GM12878 (cell line): ENCODE measurements at regions not wholly inside any gene's neighbourhood (a gene's known extent, or its start where the extent isn't known, plus 50 kb on each side); places are given as distances from the start of the nearest gene placed in this dataset.

Experiments
- ATAC-seq: fragments of 200-7000 bp; cut with Tn5 transposase; 3 replicates; pipeline ENCODE4 v1.9.1; 2020; ENCODE audit warnings: mild to moderate bottlenecking, moderate library complexity
- BruUV-seq: library from RNA; stranded (reverse); fragments of 400-500 nt; replicated peaks from 2 replicates; lab custom pipeline; 2021; lab: Mats Ljungman, UMichigan
- CTCF ChIA-PET: fragments of 300-600 bp; sonication (Branson Sonifier 250); formaldehyde crosslinking; extraction: SDS; loops from one replicate; lab custom pipeline; 2021; ENCODE audit warnings: inconsistent platforms; lab: Yijun Ruan, JAX
- POLR2A ChIA-PET: fragments of 350-600 bp; formaldehyde crosslinking; extraction: SDS; loops from one replicate; lab custom pipeline; 2021; ENCODE audit warnings: inconsistent platforms; lab: Charles Lee
- RAD21 ChIA-PET: fragments of 300-600 bp; sonication (Branson Sonifier 250); formaldehyde crosslinking; loops from one replicate; lab custom pipeline; 2023; ENCODE audit warnings: antibody characterized with exemption; ENCODE audit not compliant: unreplicated experiment; lab: Charles Lee
- SMC1A ChIA-PET: fragments of 300-600 bp; sonication (Branson Sonifier 250); formaldehyde crosslinking; loops from one replicate; lab custom pipeline; 2023; ENCODE audit not compliant: unreplicated experiment, uncharacterized antibody; lab: Charles Lee
- DNase-seq: peaks from one replicate; pipeline ENCODE4 v3.0.0-alpha.2; 2011; ENCODE audit warnings: low read depth, low spot score
- FAIRE-seq: peaks from 3 replicates; lab custom pipeline; 2011; peaks lifted over from hg19 to GRCh38; lab: Jason Lieb, UNC
- H2AFZ ChIP-seq: 2 replicates; pipeline ENCODE4 v1.6.0; 2011; ENCODE audit warnings: low read depth, low read length, control low read depth; ENCODE audit not compliant: control insufficient read depth
- H3K27ac ChIP-seq: 2 replicates; pipeline ENCODE4 v1.5.1; 2011; ENCODE audit warnings: control low read depth; ENCODE audit not compliant: control insufficient read depth, insufficient read depth
- H3K27me3 ChIP-seq, 2 experiments: replicated peaks in 1 of 2; 2 replicates each; pipeline versions ENCODE4 v1.6.0 to v1.6.1; 2011; ENCODE audit warnings: low read length in 1 of 2; ENCODE audit not compliant: control insufficient read depth in 2 of 2, insufficient read depth in 2 of 2
- H3K36me3 ChIP-seq, 2 experiments: 2 replicates each; pipeline ENCODE4 v1.5.1; 2011; ENCODE audit warnings: low read length in 1 of 2; ENCODE audit not compliant: control insufficient read depth in 2 of 2, insufficient read depth in 2 of 2
- H3K4me1 ChIP-seq: 2 replicates; pipeline ENCODE4 v1.6.1; 2011; ENCODE audit warnings: mild to moderate bottlenecking, low read length, moderate library complexity, mixed read lengths; ENCODE audit not compliant: control insufficient read depth, insufficient read depth
- H3K4me2 ChIP-seq: 2 replicates; pipeline ENCODE4 v1.6.0; 2011; ENCODE audit warnings: control low read depth; ENCODE audit not compliant: control insufficient read depth, insufficient read depth
- H3K4me3 ChIP-seq: fragments of 200-600 bp; sonication (generic); 2 replicates; pipeline ENCODE4 v1.5.1; 2016
- H3K79me2 ChIP-seq: 2 replicates; pipeline ENCODE4 v1.6.0; 2011; ENCODE audit warnings: low read length; ENCODE audit not compliant: control insufficient read depth, insufficient read depth
- H3K9ac ChIP-seq: 2 replicates; pipeline ENCODE4 v1.8.0; 2011; ENCODE audit warnings: low read length, control low read depth, mixed read lengths; ENCODE audit not compliant: control insufficient read depth, insufficient read depth
- H3K9me3 ChIP-seq: replicated peaks from 3 replicates; pipeline ENCODE4 v1.5.1; 2011; ENCODE audit warnings: mild to moderate bottlenecking, low read length; ENCODE audit not compliant: control insufficient read depth, insufficient read depth
- H4K20me1 ChIP-seq: 2 replicates; pipeline ENCODE4 v1.6.0; 2011; ENCODE audit not compliant: control insufficient read depth, insufficient read depth
- GATAD2B ChIP-seq: fragments of 450-650 bp; conservative IDR thresholded peaks from 2 replicates; pipeline ENCODE4 v1.6.1; 2017; ENCODE audit warnings: low read depth, mild to moderate bottlenecking, moderate library complexity
- JUND ChIP-seq: IDR thresholded peaks from 2 replicates; pipeline ENCODE4 v1.6.1; 2012; ENCODE audit warnings: low read depth, mild to moderate bottlenecking, low read length, improper control_type of control experiment, moderate library complexity
- NFIC ChIP-seq: IDR thresholded peaks from 2 replicates; pipeline ENCODE4 v1.6.1; 2012; ENCODE audit warnings: low read depth, mild to moderate bottlenecking, inconsistent platforms, low read length, moderate library complexity
- RCOR1 ChIP-seq: conservative IDR thresholded peaks from 2 replicates; pipeline ENCODE4 v1.6.1; 2012; ENCODE audit warnings: low read depth, low read length, improper control_type of control experiment
- SREBF1 ChIP-seq: IDR thresholded peaks from 2 replicates; pipeline ENCODE4 v1.6.1; 2012; ENCODE audit warnings: mild to moderate bottlenecking, low read length
- SRF ChIP-seq, 2 experiments: IDR thresholded peaks; 2 replicates each; pipeline ENCODE4 v1.6.1; 2011; ENCODE audit warnings: low read depth in 2 of 2, low read length in 2 of 2, mild to moderate bottlenecking in 1 of 2, moderate library complexity in 1 of 2
- ZSCAN29 ChIP-seq: fragments of 450-650 bp; IDR thresholded peaks from 2 replicates; pipeline ENCODE4 v1.6.1; 2017; ENCODE audit warnings: mild to moderate bottlenecking, moderate library complexity
- WGBS: methylation state at CpG from one replicate; pipeline ENCODE4 v1.1.6; 2016; ENCODE audit warnings: low lambda C conversion rate; ENCODE audit not compliant: insufficient replicate concordance, insufficient coverage; ENCODE audit errors: missing lambda C conversion rate; 5-methylcytosine and 5-hydroxymethylcytosine counted together
- in situ Hi-C: fragments of 300-500 bp; cut with MboI; formaldehyde crosslinking; loops from 9 replicates; pipeline ENCODE4 v1.14.3; 2018; ENCODE audit warnings: mixed read lengths
- intact Hi-C: fragments of 100-400 bp; cut with micrococcal nuclease; formaldehyde crosslinking; loops from one replicate; pipeline ENCODE4 v1.14.2; 2022; ENCODE audit not compliant: unreplicated experiment
- TF ChIP-seq, protein P1 (sequence below): fragments of 450-650 bp; IDR thresholded peaks from 2 replicates; pipeline ENCODE4 v1.6.1; 2017; ENCODE audit warnings: mild to moderate bottlenecking, moderate library complexity
- TF ChIP-seq, protein P2 (sequence below): fragments of 450-650 bp; formaldehyde crosslinking; IDR thresholded peaks from 2 replicates; pipeline ENCODE4 v1.4.0; 2020; ENCODE audit warnings: mild to moderate bottlenecking, moderate library complexity

DNA sequence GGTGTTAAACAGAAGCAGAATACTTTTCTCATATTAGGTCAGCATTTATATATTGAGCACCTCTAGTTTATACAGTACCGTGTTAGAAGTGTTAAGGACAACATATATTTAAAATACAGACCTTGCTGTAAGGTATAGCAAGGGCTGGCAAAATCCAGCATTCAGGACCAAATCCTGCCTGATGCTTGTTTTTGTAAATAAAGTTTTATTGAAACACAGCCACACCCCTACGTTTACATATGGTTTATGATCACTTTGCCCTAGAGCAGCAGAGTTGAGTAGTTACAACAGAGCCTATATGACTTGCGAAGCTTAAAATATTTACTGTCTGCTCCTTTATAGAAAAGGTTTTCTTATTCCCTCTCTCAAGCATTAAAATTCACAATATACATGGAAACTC, 877.3 kb downstream of the MCTP2 start:
- Histone ChIP-seq H3K4me2 (no peak overlapping the region), H3K4me1 (no peaks in the 10 kb centered on the region), H3K9me3 (no peaks in the 10 kb centered on the region), H3K27ac (no peak overlapping the region), H4K20me1 (no peaks in the 10 kb centered on the region), H3K27me3 (no peaks in the 10 kb centered on the region), H3K4me3 (no peak overlapping the region), H2AFZ (no peak overlapping the region), H3K36me3 (no peaks in the 10 kb centered on the region), H3K79me2 (no peaks in the 10 kb centered on the region), H3K9ac (no peak overlapping the region)
- RAD21 ChIA-PET, result no interaction called here
- POLR2A ChIA-PET, result no interaction called here
- CTCF ChIA-PET, result no interaction called here
- in situ Hi-C loops (no loop called here), intact Hi-C loops (no loop called here)
- TF ChIP-seq SREBF1 (no peak), RCOR1 (no peak), GATAD2B (no peak), ZSCAN29 (no peak)
- no peak for ATAC-seq
- BruUV-seq, result no TSS peak
- no peak for FAIRE-seq
- SMC1A ChIA-PET, result no interaction called here
- no peak for DNase-seq
- 9% methylated on average over 3 of the region's 3 CpGs for WGBS

GRCh38 chr15:95111969-95112368, 880.6 kb downstream of the MCTP2 start:
- in situ Hi-C loops, result no loop called here
- ATAC-seq (no peak), FAIRE-seq (no peak), DNase-seq (no peak)
- Histone ChIP-seq H3K4me3 (no peak overlapping the region), H4K20me1 (no peaks in the 10 kb centered on the region), H3K79me2 (no peaks in the 10 kb centered on the region), H3K4me1 (no peaks in the 10 kb centered on the region), H3K4me2 (no peak overlapping the region), H3K9me3 (no peaks in the 10 kb centered on the region), H3K9ac (no peak overlapping the region), H2AFZ (no peak overlapping the region), H3K36me3 (no peaks in the 10 kb centered on the region), H3K27me3 (no peaks in the 10 kb centered on the region), H3K27ac (no peak overlapping the region)
- RAD21 ChIA-PET, result no interaction called here
- POLR2A ChIA-PET, result no interaction called here
- 76% methylated on average over 5 of the region's 5 CpGs for WGBS
- intact Hi-C loops, result no loop called here
- no TSS peak for BruUV-seq
- CTCF ChIA-PET, result no interaction called here
- SMC1A ChIA-PET, result interaction anchor here (1.6 kb wide), 1 partner anchor 8 kb away, joined by 5 read pairs; no protein-coding TSS in a partner anchor
- TF ChIP-seq JUND, result no peak
- TF ChIP-seq SRF (IDR thresholded peaks at IDR 0.05; ENCODE audit: low read depth in 2 of 2, low read length in 2 of 2), result no peak
- TF ChIP-seq NFIC, result no peak
- TF ChIP-seq, protein P1, sequence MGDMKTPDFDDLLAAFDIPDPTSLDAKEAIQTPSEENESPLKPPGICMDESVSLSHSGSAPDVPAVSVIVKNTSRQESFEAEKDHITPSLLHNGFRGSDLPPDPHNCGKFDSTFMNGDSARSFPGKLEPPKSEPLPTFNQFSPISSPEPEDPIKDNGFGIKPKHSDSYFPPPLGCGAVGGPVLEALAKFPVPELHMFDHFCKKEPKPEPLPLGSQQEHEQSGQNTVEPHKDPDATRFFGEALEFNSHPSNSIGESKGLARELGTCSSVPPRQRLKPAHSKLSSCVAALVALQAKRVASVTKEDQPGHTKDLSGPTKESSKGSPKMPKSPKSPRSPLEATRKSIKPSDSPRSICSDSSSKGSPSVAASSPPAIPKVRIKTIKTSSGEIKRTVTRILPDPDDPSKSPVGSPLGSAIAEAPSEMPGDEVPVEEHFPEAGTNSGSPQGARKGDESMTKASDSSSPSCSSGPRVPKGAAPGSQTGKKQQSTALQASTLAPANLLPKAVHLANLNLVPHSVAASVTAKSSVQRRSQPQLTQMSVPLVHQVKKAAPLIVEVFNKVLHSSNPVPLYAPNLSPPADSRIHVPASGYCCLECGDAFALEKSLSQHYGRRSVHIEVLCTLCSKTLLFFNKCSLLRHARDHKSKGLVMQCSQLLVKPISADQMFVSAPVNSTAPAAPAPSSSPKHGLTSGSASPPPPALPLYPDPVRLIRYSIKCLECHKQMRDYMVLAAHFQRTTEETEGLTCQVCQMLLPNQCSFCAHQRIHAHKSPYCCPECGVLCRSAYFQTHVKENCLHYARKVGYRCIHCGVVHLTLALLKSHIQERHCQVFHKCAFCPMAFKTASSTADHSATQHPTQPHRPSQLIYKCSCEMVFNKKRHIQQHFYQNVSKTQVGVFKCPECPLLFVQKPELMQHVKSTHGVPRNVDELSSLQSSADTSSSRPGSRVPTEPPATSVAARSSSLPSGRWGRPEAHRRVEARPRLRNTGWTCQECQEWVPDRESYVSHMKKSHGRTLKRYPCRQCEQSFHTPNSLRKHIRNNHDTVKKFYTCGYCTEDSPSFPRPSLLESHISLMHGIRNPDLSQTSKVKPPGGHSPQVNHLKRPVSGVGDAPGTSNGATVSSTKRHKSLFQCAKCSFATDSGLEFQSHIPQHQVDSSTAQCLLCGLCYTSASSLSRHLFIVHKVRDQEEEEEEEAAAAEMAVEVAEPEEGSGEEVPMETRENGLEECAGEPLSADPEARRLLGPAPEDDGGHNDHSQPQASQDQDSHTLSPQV, result no peak
- TF ChIP-seq, protein P2, sequence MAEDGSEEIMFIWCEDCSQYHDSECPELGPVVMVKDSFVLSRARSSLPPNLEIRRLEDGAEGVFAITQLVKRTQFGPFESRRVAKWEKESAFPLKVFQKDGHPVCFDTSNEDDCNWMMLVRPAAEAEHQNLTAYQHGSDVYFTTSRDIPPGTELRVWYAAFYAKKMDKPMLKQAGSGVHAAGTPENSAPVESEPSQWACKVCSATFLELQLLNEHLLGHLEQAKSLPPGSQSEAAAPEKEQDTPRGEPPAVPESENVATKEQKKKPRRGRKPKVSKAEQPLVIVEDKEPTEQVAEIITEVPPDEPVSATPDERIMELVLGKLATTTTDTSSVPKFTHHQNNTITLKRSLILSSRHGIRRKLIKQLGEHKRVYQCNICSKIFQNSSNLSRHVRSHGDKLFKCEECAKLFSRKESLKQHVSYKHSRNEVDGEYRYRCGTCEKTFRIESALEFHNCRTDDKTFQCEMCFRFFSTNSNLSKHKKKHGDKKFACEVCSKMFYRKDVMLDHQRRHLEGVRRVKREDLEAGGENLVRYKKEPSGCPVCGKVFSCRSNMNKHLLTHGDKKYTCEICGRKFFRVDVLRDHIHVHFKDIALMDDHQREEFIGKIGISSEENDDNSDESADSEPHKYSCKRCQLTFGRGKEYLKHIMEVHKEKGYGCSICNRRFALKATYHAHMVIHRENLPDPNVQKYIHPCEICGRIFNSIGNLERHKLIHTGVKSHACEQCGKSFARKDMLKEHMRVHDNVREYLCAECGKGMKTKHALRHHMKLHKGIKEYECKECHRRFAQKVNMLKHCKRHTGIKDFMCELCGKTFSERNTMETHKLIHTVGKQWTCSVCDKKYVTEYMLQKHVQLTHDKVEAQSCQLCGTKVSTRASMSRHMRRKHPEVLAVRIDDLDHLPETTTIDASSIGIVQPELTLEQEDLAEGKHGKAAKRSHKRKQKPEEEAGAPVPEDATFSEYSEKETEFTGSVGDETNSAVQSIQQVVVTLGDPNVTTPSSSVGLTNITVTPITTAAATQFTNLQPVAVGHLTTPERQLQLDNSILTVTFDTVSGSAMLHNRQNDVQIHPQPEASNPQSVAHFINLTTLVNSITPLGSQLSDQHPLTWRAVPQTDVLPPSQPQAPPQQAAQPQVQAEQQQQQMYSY, result no peak
- no peak for TF ChIP-seq SREBF1
